ENCODE measurements at regions not wholly inside any gene's neighbourhood (a gene's known extent, or its start where the extent isn't known, plus 50 kb on each side); places are given as distances from the start of the nearest gene placed in this dataset.

DNA sequence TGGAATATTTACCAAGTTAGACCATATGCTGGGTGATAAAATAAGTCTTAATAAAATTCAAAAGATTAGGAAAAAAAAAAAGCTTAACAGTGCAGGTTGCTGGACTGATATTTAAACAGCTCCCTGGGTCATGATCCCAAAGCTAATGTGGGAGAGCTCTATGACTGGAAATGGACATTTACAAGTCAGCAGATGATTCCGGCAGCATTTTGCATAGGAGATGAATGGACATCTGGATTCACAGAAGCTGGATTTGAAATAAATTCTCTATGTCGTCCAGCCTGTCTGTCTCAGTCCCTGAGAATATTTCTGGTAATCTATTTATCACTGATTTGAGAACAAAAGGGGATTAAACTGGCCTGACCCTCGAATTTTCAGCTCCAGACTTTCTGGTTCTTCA, 52.3 kb upstream of the KLHL25 start:
- TF ChIP-seq, protein P1, sequence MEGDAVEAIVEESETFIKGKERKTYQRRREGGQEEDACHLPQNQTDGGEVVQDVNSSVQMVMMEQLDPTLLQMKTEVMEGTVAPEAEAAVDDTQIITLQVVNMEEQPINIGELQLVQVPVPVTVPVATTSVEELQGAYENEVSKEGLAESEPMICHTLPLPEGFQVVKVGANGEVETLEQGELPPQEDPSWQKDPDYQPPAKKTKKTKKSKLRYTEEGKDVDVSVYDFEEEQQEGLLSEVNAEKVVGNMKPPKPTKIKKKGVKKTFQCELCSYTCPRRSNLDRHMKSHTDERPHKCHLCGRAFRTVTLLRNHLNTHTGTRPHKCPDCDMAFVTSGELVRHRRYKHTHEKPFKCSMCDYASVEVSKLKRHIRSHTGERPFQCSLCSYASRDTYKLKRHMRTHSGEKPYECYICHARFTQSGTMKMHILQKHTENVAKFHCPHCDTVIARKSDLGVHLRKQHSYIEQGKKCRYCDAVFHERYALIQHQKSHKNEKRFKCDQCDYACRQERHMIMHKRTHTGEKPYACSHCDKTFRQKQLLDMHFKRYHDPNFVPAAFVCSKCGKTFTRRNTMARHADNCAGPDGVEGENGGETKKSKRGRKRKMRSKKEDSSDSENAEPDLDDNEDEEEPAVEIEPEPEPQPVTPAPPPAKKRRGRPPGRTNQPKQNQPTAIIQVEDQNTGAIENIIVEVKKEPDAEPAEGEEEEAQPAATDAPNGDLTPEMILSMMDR (conservative IDR thresholded peaks at IDR 0.05), result no peak
- no peak overlapping the region for H3K27ac ChIP-seq

DNA sequence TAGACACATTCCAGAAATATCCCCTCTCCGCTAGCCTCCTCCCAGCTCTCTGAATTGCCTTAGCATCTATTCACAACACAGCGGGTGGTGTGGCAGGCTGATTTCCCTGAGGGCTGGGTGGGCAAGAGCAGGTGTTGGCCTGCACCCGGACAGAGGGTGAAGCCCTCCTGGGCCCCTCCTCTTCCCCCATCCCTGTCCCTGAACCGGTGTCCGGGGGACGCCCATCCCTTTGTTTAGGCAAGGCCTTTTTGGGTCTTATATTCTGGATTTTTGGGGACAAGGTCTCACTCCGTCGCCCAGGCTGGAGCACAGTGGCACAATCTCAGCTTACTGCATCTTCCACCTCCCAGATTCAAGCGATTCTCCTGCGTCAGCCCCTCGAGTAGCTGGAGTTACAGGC, 55.2 kb upstream of the KLHL25 start:
- H3K27ac ChIP-seq, result no peak overlapping the region
- TF ChIP-seq, protein P1 (conservative IDR thresholded peaks at IDR 0.05), result no peak

GRCh38 chr15:85852969-85853368, 58.2 kb upstream of the KLHL25 start:
- H3K27ac ChIP-seq, result no peak overlapping the region
- TF ChIP-seq, protein P1 (conservative IDR thresholded peaks at IDR 0.05), result no peak

DNA sequence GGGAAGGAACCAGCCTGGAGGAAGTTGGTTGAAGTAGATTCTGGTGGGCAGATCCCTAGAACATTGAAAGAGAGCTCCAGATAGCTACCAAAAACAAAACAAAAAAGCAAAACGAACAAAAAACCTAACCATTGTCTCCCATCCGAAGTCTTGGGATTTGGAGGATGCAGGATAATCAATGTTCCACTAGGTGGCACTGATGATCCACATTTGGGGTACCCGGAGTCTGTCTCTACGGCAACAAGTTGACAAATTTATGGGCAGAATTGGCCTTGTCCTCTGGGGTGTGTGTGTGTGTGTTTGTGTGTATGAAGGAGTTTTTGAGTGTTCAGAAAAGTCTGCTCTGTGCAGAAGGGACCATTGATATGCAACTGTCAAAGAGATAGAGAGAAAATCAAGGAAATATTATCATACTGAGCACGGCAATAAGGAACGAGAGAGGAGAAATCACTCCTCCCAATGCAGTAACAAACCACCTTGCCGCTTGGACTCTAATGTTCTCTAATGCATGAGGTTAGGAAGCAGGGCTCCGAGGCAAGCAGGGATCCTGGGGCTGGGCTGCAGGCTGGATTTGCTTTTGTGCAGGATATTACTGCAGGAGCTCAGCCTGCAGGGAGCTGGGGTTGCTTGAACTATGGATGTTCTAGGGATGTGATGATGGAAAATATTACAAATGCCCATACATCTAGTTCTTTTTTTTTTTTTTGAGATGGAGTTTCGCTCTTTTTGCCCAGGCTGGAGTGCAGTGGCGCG, 59.8 kb upstream of the KLHL25 start:
- no peak overlapping the region; the same call in 1 of the 2 replicates for H3K27ac ChIP-seq
- TF ChIP-seq, protein P1 (conservative IDR thresholded peaks at IDR 0.05), result peak; percentile 91

DNA sequence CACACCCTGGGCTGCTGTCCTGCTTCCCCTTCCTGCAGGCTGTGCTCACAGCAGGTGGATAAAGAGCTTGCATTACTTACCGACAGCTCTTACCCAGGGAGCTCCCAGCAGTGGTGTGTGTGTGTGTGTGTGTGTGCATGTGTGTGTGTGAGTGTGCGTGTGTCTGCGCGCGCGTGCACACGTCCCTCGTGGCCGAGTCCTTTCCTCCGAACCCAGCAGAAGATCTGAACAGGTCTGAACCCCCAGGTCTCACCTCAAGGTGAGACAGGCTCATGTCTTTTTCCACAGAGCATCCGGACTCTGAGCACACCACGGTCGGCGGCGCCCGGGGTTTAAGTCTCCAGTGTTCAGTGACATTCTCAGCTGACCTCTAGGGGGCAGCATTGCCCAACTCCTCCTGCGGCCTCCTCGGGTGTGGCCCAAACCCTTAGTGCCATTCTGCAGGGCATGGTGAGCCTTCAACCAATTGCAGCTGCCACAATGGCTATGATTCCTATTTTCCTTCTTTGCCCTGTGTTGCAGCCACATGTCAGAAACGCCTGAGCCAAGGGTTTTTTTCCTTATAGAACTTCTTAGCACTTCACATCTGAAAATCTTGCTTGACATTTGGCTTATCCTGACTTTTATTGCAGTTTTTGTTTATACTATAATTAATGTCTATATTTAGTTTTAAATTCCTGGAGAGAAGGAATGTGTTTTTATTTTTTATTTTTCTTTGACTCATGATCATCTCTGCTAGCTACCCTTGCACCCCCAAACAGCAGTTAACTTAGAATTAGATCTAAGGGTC, 64.1 kb upstream of the KLHL25 start:
- TF ChIP-seq, protein P1 (conservative IDR thresholded peaks at IDR 0.05), result peak; percentile 99
- H3K27ac ChIP-seq, result peak overlapping the region; percentile 32; the same call in 1 of the 2 replicates

GRCh38 chr15:85859671-85860070, 64.9 kb upstream of the KLHL25 start:
- TF ChIP-seq, protein P1 (conservative IDR thresholded peaks at IDR 0.05), result no peak
- H3K27ac ChIP-seq, result no peak overlapping the region

- H3K27ac ChIP-seq, result no peak overlapping the region
Observed at GRCh38 chr15:85860394-85861161, 65.9 kb upstream of the KLHL25 start.

More at GRCh38 chr15:85860394-85861161, 65.9 kb upstream of the KLHL25 start:
- TF ChIP-seq, protein P1 (conservative IDR thresholded peaks at IDR 0.05), result no peak
